ENCODE measurements at regions not wholly inside any gene's neighbourhood (a gene's known extent, or its start where the extent isn't known, plus 50 kb on each side); places are given as distances from the start of the nearest gene placed in this dataset.

GRCh38 chr1:71233645-71234044 lies 152.8 kb upstream of the ZRANB2 start:
- no peaks in the 10 kb centered on the region for H3K27me3 ChIP-seq (ENCODE audit: insufficient read depth, low read length)
- no peak for DNase-seq
- no peaks in the 10 kb centered on the region for H3K4me1 ChIP-seq (ENCODE audit: insufficient read depth, low read length)
- Mint-ChIP-seq H3K4me1 (no peaks in the 10 kb centered on the region), H3K4me3 (no peak overlapping the region), H3K36me3 (no peaks in the 10 kb centered on the region), H3K9me3 (peaks cover 2 to 18% (median 9%) of the 10 kb centered on the region in 8 donors), H3K27me3 (no peaks in the 10 kb centered on the region), H3K27ac (no peak overlapping the region)
- intact Hi-C loops (cut with micrococcal nuclease): no loop called here
- no peaks in the 10 kb centered on the region for H3K36me3 ChIP-seq (ENCODE audit: insufficient read depth, low read length)
- no peak overlapping the region for H3K4me3 ChIP-seq (ENCODE audit: low read length in 2 of 2)
- no peak overlapping the region for H3K27ac ChIP-seq (ENCODE audit: low read depth, low read length)
- POLR2A ChIA-PET (ENCODE audit: partially characterized antibody): no interaction called here
- H3K9me3 ChIP-seq (ENCODE audit: control insufficient read depth in 1 of 2, low read length in 2 of 2): peaks cover 0 to 3% of the 10 kb centered on the region in 2 donors
- CTCF ChIA-PET (ENCODE audit: partially characterized antibody): no interaction called here

GRCh38 chr1:71232786-71233185 lies 152.0 kb upstream of the ZRANB2 start:
- no peaks in the 10 kb centered on the region for H3K36me3 Mint-ChIP-seq

GRCh38 chr1:71232166-71232763 lies 151.4 kb upstream of the ZRANB2 start:
- H3K4me1 ChIP-seq (ENCODE audit: insufficient read depth, low read length): no peaks in the 10 kb centered on the region
- H3K36me3 ChIP-seq (ENCODE audit: insufficient read depth, low read length): no peaks in the 10 kb centered on the region
- no peaks in the 10 kb centered on the region for H3K27me3 ChIP-seq (ENCODE audit: insufficient read depth, low read length)
- CTCF ChIA-PET (ENCODE audit: partially characterized antibody): no interaction called here
- DNase-seq: no peak
- peaks cover 4 to 25% (median 11%) of the 10 kb centered on the region in 8 donors for H3K9me3 Mint-ChIP-seq
- no peaks in the 10 kb centered on the region for H3K36me3 Mint-ChIP-seq
- no peak overlapping the region for H3K27ac Mint-ChIP-seq
- peaks cover 0 to 3% of the 10 kb centered on the region in 2 donors for H3K9me3 ChIP-seq (ENCODE audit: control insufficient read depth in 1 of 2, low read length in 2 of 2)
- H3K4me3 Mint-ChIP-seq: no peak overlapping the region
- no peaks in the 10 kb centered on the region for H3K27me3 Mint-ChIP-seq
- H3K4me1 Mint-ChIP-seq: no peaks in the 10 kb centered on the region
- no peak overlapping the region for H3K4me3 ChIP-seq (ENCODE audit: low read length in 2 of 2)
- intact Hi-C loops (cut with micrococcal nuclease): no loop called here
- POLR2A ChIA-PET (ENCODE audit: partially characterized antibody): no interaction called here
- no peak overlapping the region for H3K27ac ChIP-seq (ENCODE audit: low read depth, low read length)

More at GRCh38 chr1:71232786-71233185, 152.0 kb upstream of the ZRANB2 start:
- Mint-ChIP-seq H3K4me3 (no peak overlapping the region), H3K9me3 (peaks cover 4 to 24% (median 10%) of the 10 kb centered on the region in 8 donors), H3K27me3 (no peaks in the 10 kb centered on the region), H3K4me1 (no peaks in the 10 kb centered on the region), H3K27ac (no peak overlapping the region)
- Histone ChIP-seq H3K4me1 (ENCODE audit: insufficient read depth, low read length) (no peaks in the 10 kb centered on the region), H3K27me3 (ENCODE audit: insufficient read depth, low read length) (no peaks in the 10 kb centered on the region), H3K9me3 (ENCODE audit: control insufficient read depth in 1 of 2, low read length in 2 of 2) (peaks cover 0 to 3% of the 10 kb centered on the region in 2 donors), H3K36me3 (ENCODE audit: insufficient read depth, low read length) (no peaks in the 10 kb centered on the region), H3K4me3 (ENCODE audit: low read length in 2 of 2) (no peak overlapping the region), H3K27ac (ENCODE audit: low read depth, low read length) (no peak overlapping the region)
- POLR2A ChIA-PET (ENCODE audit: partially characterized antibody): no interaction called here
- intact Hi-C loops (cut with micrococcal nuclease): no loop called here
- DNase-seq: no peak
- CTCF ChIA-PET (ENCODE audit: partially characterized antibody): no interaction called here

- Histone ChIP-seq H3K27ac (ENCODE audit: low read depth, low read length) (no peak overlapping the region), H3K9me3 (ENCODE audit: control insufficient read depth in 1 of 2, low read length in 2 of 2) (peaks cover 0 to 3% of the 10 kb centered on the region in 2 donors), H3K4me1 (ENCODE audit: insufficient read depth, low read length) (no peaks in the 10 kb centered on the region), H3K27me3 (ENCODE audit: insufficient read depth, low read length) (no peaks in the 10 kb centered on the region), H3K36me3 (ENCODE audit: insufficient read depth, low read length) (no peaks in the 10 kb centered on the region), H3K4me3 (ENCODE audit: low read length in 2 of 2) (no peak overlapping the region)
- ChIA-PET CTCF (ENCODE audit: partially characterized antibody) (no interaction called here), POLR2A (ENCODE audit: partially characterized antibody) (no interaction called here)
- Mint-ChIP-seq H3K27me3 (no peaks in the 10 kb centered on the region), H3K4me1 (no peaks in the 10 kb centered on the region), H3K36me3 (no peaks in the 10 kb centered on the region), H3K4me3 (no peak overlapping the region), H3K9me3 (peaks cover 2 to 25% (median 12%) of the 10 kb centered on the region in 8 donors), H3K27ac (no peak overlapping the region)
- intact Hi-C loops (cut with micrococcal nuclease): no loop called here
- DNase-seq: no peak
Observed at GRCh38 chr1:71231751-71232150, 150.9 kb upstream of the ZRANB2 start.

GRCh38 chr1:71228742-71229365 lies 148.0 kb upstream of the ZRANB2 start:
- no peak overlapping the region for H3K27ac Mint-ChIP-seq
- no peaks in the 10 kb centered on the region for H3K36me3 ChIP-seq (ENCODE audit: insufficient read depth, low read length)
- no peak for DNase-seq
- H3K27ac ChIP-seq (ENCODE audit: low read depth, low read length): no peak overlapping the region
- H3K4me3 Mint-ChIP-seq: no peak overlapping the region
- no peaks in the 10 kb centered on the region for H3K36me3 Mint-ChIP-seq
- intact Hi-C loops (cut with micrococcal nuclease): no loop called here
- ChIA-PET POLR2A (ENCODE audit: partially characterized antibody) (no interaction called here), CTCF (ENCODE audit: partially characterized antibody) (no interaction called here)
- no peaks in the 10 kb centered on the region for H3K27me3 Mint-ChIP-seq
- no peaks in the 10 kb centered on the region for H3K4me1 ChIP-seq (ENCODE audit: insufficient read depth, low read length)
- peaks cover 0 to 3% of the 10 kb centered on the region in 2 donors for H3K9me3 ChIP-seq (ENCODE audit: control insufficient read depth in 1 of 2, low read length in 2 of 2)
- H3K9me3 Mint-ChIP-seq: peaks cover 2 to 38% (median 14%) of the 10 kb centered on the region in 8 donors
- no peak overlapping the region for H3K4me3 ChIP-seq (ENCODE audit: low read length in 2 of 2)
- H3K4me1 Mint-ChIP-seq: no peaks in the 10 kb centered on the region
- no peaks in the 10 kb centered on the region for H3K27me3 ChIP-seq (ENCODE audit: insufficient read depth, low read length)

GRCh38 chr1:71228241-71228640 lies 147.4 kb upstream of the ZRANB2 start:
- no peaks in the 10 kb centered on the region for H3K36me3 ChIP-seq (ENCODE audit: insufficient read depth, low read length)
- H3K4me3 Mint-ChIP-seq: no peak overlapping the region
- DNase-seq: no peak
- POLR2A ChIA-PET (ENCODE audit: partially characterized antibody): no interaction called here
- H3K27me3 ChIP-seq (ENCODE audit: insufficient read depth, low read length): no peaks in the 10 kb centered on the region
- CTCF ChIA-PET (ENCODE audit: partially characterized antibody): no interaction called here
- no peaks in the 10 kb centered on the region for H3K4me1 Mint-ChIP-seq
- peaks cover 2 to 39% (median 15%) of the 10 kb centered on the region in 8 donors for H3K9me3 Mint-ChIP-seq
- intact Hi-C loops (cut with micrococcal nuclease): no loop called here
- no peak overlapping the region for H3K4me3 ChIP-seq (ENCODE audit: low read length in 2 of 2)
- no peak overlapping the region for H3K27ac Mint-ChIP-seq
- H3K4me1 ChIP-seq (ENCODE audit: insufficient read depth, low read length): no peaks in the 10 kb centered on the region
- no peaks in the 10 kb centered on the region for H3K27me3 Mint-ChIP-seq
- H3K36me3 Mint-ChIP-seq: no peaks in the 10 kb centered on the region
- H3K9me3 ChIP-seq (ENCODE audit: control insufficient read depth in 1 of 2, low read length in 2 of 2): peaks cover 0 to 3% of the 10 kb centered on the region in 2 donors
- no peak overlapping the region for H3K27ac ChIP-seq (ENCODE audit: low read depth, low read length)

- Mint-ChIP-seq H3K4me3 (no peak overlapping the region), H3K27me3 (no peaks in the 10 kb centered on the region), H3K4me1 (no peaks in the 10 kb centered on the region), H3K27ac (no peak overlapping the region), H3K36me3 (no peaks in the 10 kb centered on the region), H3K9me3 (peaks cover 0 to 42% (median 15%) of the 10 kb centered on the region in 8 donors)
- ChIA-PET CTCF (ENCODE audit: partially characterized antibody) (no interaction called here), POLR2A (ENCODE audit: partially characterized antibody) (no interaction called here)
- Histone ChIP-seq H3K36me3 (ENCODE audit: insufficient read depth, low read length) (no peaks in the 10 kb centered on the region), H3K9me3 (ENCODE audit: control insufficient read depth in 1 of 2, low read length in 2 of 2) (no peaks in the 10 kb centered on the region), H3K4me1 (ENCODE audit: insufficient read depth, low read length) (no peaks in the 10 kb centered on the region), H3K27ac (ENCODE audit: low read depth, low read length) (no peak overlapping the region), H3K27me3 (ENCODE audit: insufficient read depth, low read length) (no peaks in the 10 kb centered on the region), H3K4me3 (ENCODE audit: low read length in 2 of 2) (no peak overlapping the region)
- intact Hi-C loops (cut with micrococcal nuclease): no loop called here
- no peak for DNase-seq
Observed at GRCh38 chr1:71224741-71225377, 144.0 kb upstream of the ZRANB2 start.
